MM.1S (cell line): ENCODE measurements at regions not wholly inside any gene's neighbourhood (a gene's known extent, or its start where the extent isn't known, plus 50 kb on each side); places are given as distances from the start of the nearest gene placed in this dataset.

Experiments
- DNase-seq: peaks from one replicate; pipeline ENCODE4 v3.0.0-alpha.2; 2015
- H2AFZ ChIP-seq: fragments of 300-600 bp; sonication (generic); 2 replicates; pipeline ENCODE4 v1.6.0; 2016; ENCODE audit warnings: antibody characterized with exemption, low read length
- H3F3A ChIP-seq: fragments of 300-600 bp; sonication (generic); 2 replicates; pipeline ENCODE4 v1.6.1; 2016; ENCODE audit warnings: mild to moderate bottlenecking, antibody characterized with exemption, low read length, moderate library complexity, mixed read lengths; ENCODE audit not compliant: insufficient read depth
- H3K27ac ChIP-seq: fragments of 300-600 bp; sonication (generic); 2 replicates; pipeline ENCODE4 v1.5.1; 2016; ENCODE audit warnings: mild to moderate bottlenecking, low read length
- H3K27me3 ChIP-seq: fragments of 300-600 bp; sonication (generic); replicated peaks from 2 replicates; pipeline ENCODE4 v1.6.0; 2016; ENCODE audit warnings: low read length; ENCODE audit not compliant: insufficient read depth
- H3K36me3 ChIP-seq: fragments of 300-600 bp; sonication (generic); replicated peaks from 2 replicates; pipeline ENCODE4 v1.6.1; 2016; ENCODE audit warnings: mild to moderate bottlenecking, low read length, mixed read lengths; ENCODE audit not compliant: insufficient read depth
- H3K4me1 ChIP-seq: fragments of 300-600 bp; sonication (generic); 2 replicates; pipeline ENCODE4 v1.6.1; 2016; ENCODE audit warnings: low read length, mixed read lengths
- H3K4me2 ChIP-seq: fragments of 300-600 bp; sonication (generic); 2 replicates; pipeline ENCODE4 v1.6.0; 2016; ENCODE audit warnings: low read depth, low read length
- H3K4me3 ChIP-seq: fragments of 300-600 bp; sonication (generic); 2 replicates; pipeline ENCODE4 v1.5.1; 2016; ENCODE audit warnings: low read length, mixed read lengths
- H3K79me2 ChIP-seq: fragments of 300-600 bp; sonication (generic); 2 replicates; pipeline ENCODE4 v1.6.1; 2016; ENCODE audit warnings: mixed run types, low read length, mixed read lengths
- H3K9ac ChIP-seq: fragments of 300-600 bp; sonication (generic); 2 replicates; pipeline ENCODE4 v1.6.1; 2016; ENCODE audit warnings: low read length, mixed read lengths
- H3K9me2 ChIP-seq: fragments of 300-600 bp; sonication (generic); replicated peaks from 2 replicates; pipeline ENCODE4 v1.6.1; 2016; ENCODE audit warnings: mild to moderate bottlenecking, low read length, mixed read lengths; ENCODE audit not compliant: insufficient read depth
- H3K9me3 ChIP-seq: fragments of 300-600 bp; sonication (generic); replicated peaks from 2 replicates; pipeline ENCODE4 v1.6.1; 2016; ENCODE audit warnings: mild to moderate bottlenecking, low read length, mixed read lengths; ENCODE audit not compliant: insufficient read depth
- H4K20me1 ChIP-seq: fragments of 300-600 bp; sonication (generic); 2 replicates; pipeline ENCODE4 v1.6.1; 2016; ENCODE audit warnings: mild to moderate bottlenecking, low read length, moderate library complexity, mixed read lengths; ENCODE audit not compliant: insufficient read depth
- EZH2 ChIP-seq: fragments of 300-600 bp; sonication (generic); optimal IDR thresholded peaks from 2 replicates; pipeline ENCODE3; 2017; ENCODE audit warnings: low read depth, mild to moderate bottlenecking, antibody characterized with exemption, low read length, mixed read lengths
- EZH2phosphoT487 ChIP-seq: fragments of 300-600 bp; sonication (generic); IDR thresholded peaks from 2 replicates; pipeline ENCODE4 v1.6.1; 2018; ENCODE audit warnings: antibody characterized with exemption, low read length
- TF ChIP-seq, protein P1 (sequence below): fragments of 300-600 bp; sonication (generic); IDR thresholded peaks from 2 replicates; pipeline ENCODE4 v1.5.1; 2016; ENCODE audit warnings: antibody characterized with exemption, low read length, mixed read lengths

DNA sequence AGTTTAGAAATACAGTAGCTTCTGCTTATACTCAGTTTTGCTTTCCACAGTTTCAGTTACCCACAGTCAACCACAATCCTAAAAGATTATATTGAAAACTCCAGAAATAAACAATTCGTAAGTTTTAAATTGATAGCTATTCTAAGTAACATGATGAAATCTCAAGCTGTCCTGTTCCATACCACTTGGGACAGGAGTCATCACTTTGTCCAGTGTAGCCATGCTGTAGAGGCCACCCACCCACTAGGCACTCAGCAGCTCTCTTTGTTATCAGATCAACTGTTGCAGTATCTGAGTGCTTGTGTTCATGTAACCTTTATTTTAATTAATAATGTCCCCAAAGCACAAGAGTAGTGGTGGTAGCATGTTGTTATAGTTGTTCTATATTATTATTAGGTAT is 117.5 kb upstream of the IQCM start:
- Histone ChIP-seq H3K27me3 (no peaks in the 10 kb centered on the region), H3K36me3 (no peaks in the 10 kb centered on the region), H2AFZ (no peak overlapping the region), H3K4me3 (no peak overlapping the region), H3K79me2 (no peaks in the 10 kb centered on the region), H4K20me1 (no peaks in the 10 kb centered on the region), H3K4me2 (no peak overlapping the region), H3K9ac (no peak overlapping the region), H3K9me2 (no peaks in the 10 kb centered on the region), H3K9me3 (no peaks in the 10 kb centered on the region), H3K27ac (no peak overlapping the region), H3F3A (no peaks in the 10 kb centered on the region), H3K4me1 (no peaks in the 10 kb centered on the region)
- DNase-seq: no peak
- no peak for TF ChIP-seq EZH2
- no peak for TF ChIP-seq EZH2phosphoT487
- TF ChIP-seq, protein P1, sequence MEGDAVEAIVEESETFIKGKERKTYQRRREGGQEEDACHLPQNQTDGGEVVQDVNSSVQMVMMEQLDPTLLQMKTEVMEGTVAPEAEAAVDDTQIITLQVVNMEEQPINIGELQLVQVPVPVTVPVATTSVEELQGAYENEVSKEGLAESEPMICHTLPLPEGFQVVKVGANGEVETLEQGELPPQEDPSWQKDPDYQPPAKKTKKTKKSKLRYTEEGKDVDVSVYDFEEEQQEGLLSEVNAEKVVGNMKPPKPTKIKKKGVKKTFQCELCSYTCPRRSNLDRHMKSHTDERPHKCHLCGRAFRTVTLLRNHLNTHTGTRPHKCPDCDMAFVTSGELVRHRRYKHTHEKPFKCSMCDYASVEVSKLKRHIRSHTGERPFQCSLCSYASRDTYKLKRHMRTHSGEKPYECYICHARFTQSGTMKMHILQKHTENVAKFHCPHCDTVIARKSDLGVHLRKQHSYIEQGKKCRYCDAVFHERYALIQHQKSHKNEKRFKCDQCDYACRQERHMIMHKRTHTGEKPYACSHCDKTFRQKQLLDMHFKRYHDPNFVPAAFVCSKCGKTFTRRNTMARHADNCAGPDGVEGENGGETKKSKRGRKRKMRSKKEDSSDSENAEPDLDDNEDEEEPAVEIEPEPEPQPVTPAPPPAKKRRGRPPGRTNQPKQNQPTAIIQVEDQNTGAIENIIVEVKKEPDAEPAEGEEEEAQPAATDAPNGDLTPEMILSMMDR: no peak

- Histone ChIP-seq H3K36me3 (no peaks in the 10 kb centered on the region), H3K9me3 (no peaks in the 10 kb centered on the region), H3K9ac (no peak overlapping the region), H3K79me2 (no peaks in the 10 kb centered on the region), H3K27me3 (no peaks in the 10 kb centered on the region), H3K9me2 (no peaks in the 10 kb centered on the region), H4K20me1 (no peaks in the 10 kb centered on the region), H3K27ac (no peak overlapping the region), H3K4me1 (no peaks in the 10 kb centered on the region), H2AFZ (no peak overlapping the region), H3K4me3 (no peak overlapping the region), H3K4me2 (no peak overlapping the region), H3F3A (no peaks in the 10 kb centered on the region)
- no peak for TF ChIP-seq EZH2phosphoT487
- TF ChIP-seq EZH2: no peak
- TF ChIP-seq, protein P1: no peak
- no peak for DNase-seq
Measured at GRCh38 chr4:149933883-149934282, 118.2 kb upstream of the IQCM start.

GRCh38 chr4:149949381-149949780 is 128.9 kb upstream of the DCLK2 start:
- TF ChIP-seq, protein P1: no peak
- Histone ChIP-seq H3K27ac (no peak overlapping the region), H3K4me2 (no peak overlapping the region), H3K27me3 (no peaks in the 10 kb centered on the region), H2AFZ (no peak overlapping the region), H3K36me3 (no peaks in the 10 kb centered on the region), H3K79me2 (no peaks in the 10 kb centered on the region), H3F3A (no peaks in the 10 kb centered on the region), H4K20me1 (no peaks in the 10 kb centered on the region), H3K9me2 (no peaks in the 10 kb centered on the region), H3K9me3 (no peaks in the 10 kb centered on the region), H3K4me3 (no peak overlapping the region), H3K9ac (no peak overlapping the region), H3K4me1 (peaks cover 13% of the 10 kb centered on the region; the same call in 1 of the 2 replicates)
- DNase-seq: no peak
